Gastrocnemius medialis (tissue), 4 donors: ENCODE measurements at regions not wholly inside any gene's neighbourhood (a gene's known extent, or its start where the extent isn't known, plus 50 kb on each side); places are given as distances from the start of the nearest gene placed in this dataset.

Source experiments
- ATAC-seq, 2 donors: fragments of 150-250 bp; one replicate each; pipeline ENCODE4 v1.9.1; 2016
- DNase-seq, 2 donors: peaks; one replicate each; pipeline ENCODE4 v3.0.0-alpha.2; 2019
- H3K27ac ChIP-seq, 4 donors: fragments of 200-600 bp; sonication (generic); 1 replicate in 1 of 4; 2 replicates in 3 of 4; pipeline ENCODE4 v1.5.1; 2016 to 2018; ENCODE audit warnings: mild to moderate bottlenecking in 2 of 4, moderate library complexity in 1 of 4
- H3K27me3 ChIP-seq, 3 donors: fragments of 200-600 bp; sonication (generic) in 2 of 3; 1 replicate in 1 of 3; 2 replicates in 2 of 3; pipeline versions ENCODE4 v1.5.1 to v1.6.0; 2016 to 2019; ENCODE audit warnings: mild to moderate bottlenecking in 1 of 3, moderate library complexity in 1 of 3
- H3K36me3 ChIP-seq, 2 donors: fragments of 200-600 bp; sonication (generic) in 1 of 2; one replicate each; pipeline ENCODE4 v1.5.1; 2017 to 2018
- H3K4me1 ChIP-seq, 2 donors: fragments of 200-600 bp; sonication (generic) in 1 of 2; one replicate each; pipeline ENCODE4 v1.5.1; 2016 to 2017; ENCODE audit warnings: mild to moderate bottlenecking in 2 of 2
- H3K4me3 ChIP-seq, 4 donors: fragments of 200-600 bp; sonication (generic) in 3 of 4; 1 replicate in 1 of 4; 2 replicates in 3 of 4; pipeline ENCODE4 v1.5.1; 2016 to 2019; ENCODE audit warnings: mild to moderate bottlenecking in 2 of 4
- H3K9me3 ChIP-seq, 3 donors: fragments of 200-600 bp; sonication (generic) in 2 of 3; 1 replicate in 1 of 3; 2 replicates in 2 of 3; pipeline ENCODE4 v1.5.1; 2016 to 2019
- CTCF ChIP-seq, 5 experiments: fragments of 450-650 bp in 3 of 5; fragments of 200-600 bp in 2 of 5; sonication (generic) in 2 of 5; IDR thresholded peaks in 4 of 5; conservative IDR thresholded peaks in 1 of 5; 1 replicate in 4 of 5; 2 replicates in 1 of 5; pipeline ENCODE4 v1.5.1; 2016 to 2019; ENCODE audit warnings: antibody characterized with exemption in 5 of 5, mild to moderate bottlenecking in 3 of 5, moderate library complexity in 3 of 5
- POLR2A ChIP-seq, 2 donors: fragments of 450-650 bp; IDR thresholded peaks; one replicate each; pipeline ENCODE4 v1.6.1; 2017; ENCODE audit warnings: antibody characterized with exemption in 2 of 2, mild to moderate bottlenecking in 2 of 2, moderate library complexity in 2 of 2
- in situ Hi-C, 4 donors: fragments of 200-750 bp; cut with MboI; loops; one replicate each; pipeline versions ENCODE4 v1.15.0 to v1.8.0; 2017; ENCODE audit warnings: low sequenced_read_pairs in 4 of 4
- intact Hi-C: fragments of 100-400 bp; cut with DNase I; formaldehyde crosslinking; loops from one replicate; pipeline ENCODE4 v1.15.1; 2023; ENCODE audit warnings: low total_unique reads

- H3K4me1 ChIP-seq: no peaks in the 10 kb centered on the region
- H3K27me3 ChIP-seq: peaks cover 0 to 9% (median 8%) of the 10 kb centered on the region in 3 donors
- DNase-seq (no peak), ATAC-seq (no peak)
- H3K27ac ChIP-seq: no peak overlapping the region
- TF ChIP-seq CTCF (IDR thresholded peaks at IDR 0.05 in 4 of 5, conservative IDR thresholded peaks at IDR 0.05 in 1 of 5) (no peak), POLR2A (IDR thresholded peaks at IDR 0.05) (no peak)
- in situ Hi-C loops (no loop called here), intact Hi-C loops (no loop called here)
- no peaks in the 10 kb centered on the region for H3K9me3 ChIP-seq
- no peak overlapping the region for H3K4me3 ChIP-seq
- no peaks in the 10 kb centered on the region for H3K36me3 ChIP-seq
These were observed 58.4 kb upstream of the DIO3 start for GRCh38 chr14:101502761-101503392.

GRCh38 chr14:101503431-101504095, 57.7 kb upstream of the DIO3 start:
- no peak for ATAC-seq
- DNase-seq: no peak
- H3K27me3 ChIP-seq: peaks cover 0 to 8% (median 5%) of the 10 kb centered on the region in 3 donors

DNA sequence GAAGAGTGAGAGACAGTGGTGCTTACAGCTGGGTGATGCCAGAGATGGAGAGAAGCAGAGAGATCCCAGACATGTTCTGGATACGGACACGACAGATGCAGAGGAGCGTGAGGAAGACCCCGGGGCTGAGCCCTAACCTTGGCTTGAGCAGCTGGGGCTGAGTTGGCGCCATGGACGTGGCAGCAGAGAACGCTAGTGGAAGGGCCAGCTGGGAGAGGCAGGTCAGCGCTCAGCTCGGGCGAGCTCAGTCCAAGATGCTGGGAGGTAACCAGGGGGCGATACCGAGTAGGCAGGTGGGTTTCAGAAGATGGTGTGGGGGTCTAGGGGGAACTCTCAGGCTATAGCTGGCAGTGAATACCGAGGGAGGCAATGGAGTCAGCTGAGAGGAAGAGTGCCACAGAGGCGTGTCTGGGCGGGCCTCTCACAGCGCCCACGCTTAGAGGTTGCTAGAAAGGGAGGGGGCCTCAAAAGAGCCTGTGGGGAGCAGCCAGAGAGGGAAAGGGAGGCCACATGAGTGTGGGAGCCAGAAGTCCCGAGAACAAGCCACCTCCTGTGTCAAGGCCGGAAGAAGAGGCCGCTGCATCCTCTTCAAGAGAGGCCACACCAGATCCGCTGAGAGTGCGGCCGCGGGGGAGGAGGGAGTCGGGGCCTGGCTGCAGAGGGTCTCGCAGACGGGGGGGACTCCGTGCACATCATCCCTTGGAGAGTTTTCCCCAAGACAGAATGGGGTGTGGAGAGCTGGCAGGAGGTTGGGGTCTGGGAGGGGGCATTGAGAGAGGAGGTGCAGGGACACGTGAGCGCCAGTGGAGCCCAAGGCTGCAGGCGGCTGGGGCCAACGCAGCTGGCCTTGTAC, 57.0 kb upstream of the DIO3 start:
- no peaks in the 10 kb centered on the region for H3K9me3 ChIP-seq
- TF ChIP-seq CTCF (IDR thresholded peaks at IDR 0.05 in 4 of 5, conservative IDR thresholded peaks at IDR 0.05 in 1 of 5) (no peak), POLR2A (IDR thresholded peaks at IDR 0.05) (no peak)
- intact Hi-C loops (no loop called here), in situ Hi-C loops (no loop called here)
- peaks cover 0 to 8% (median 5%) of the 10 kb centered on the region in 3 donors for H3K27me3 ChIP-seq
- no peak for ATAC-seq
- H3K4me1 ChIP-seq: no peaks in the 10 kb centered on the region
- no peak overlapping the region for H3K4me3 ChIP-seq
- DNase-seq: no peak
- no peaks in the 10 kb centered on the region for H3K36me3 ChIP-seq
- H3K27ac ChIP-seq: no peak overlapping the region

More at GRCh38 chr14:101503431-101504095, 57.7 kb upstream of the DIO3 start:
- Histone ChIP-seq H3K36me3 (no peaks in the 10 kb centered on the region), H3K27ac (no peak overlapping the region), H3K4me1 (no peaks in the 10 kb centered on the region), H3K4me3 (no peak overlapping the region), H3K9me3 (no peaks in the 10 kb centered on the region)
- intact Hi-C loops: no loop called here
- TF ChIP-seq POLR2A (IDR thresholded peaks at IDR 0.05) (no peak), CTCF (IDR thresholded peaks at IDR 0.05 in 4 of 5, conservative IDR thresholded peaks at IDR 0.05 in 1 of 5) (no peak)
- in situ Hi-C loops: no loop called here

DNA sequence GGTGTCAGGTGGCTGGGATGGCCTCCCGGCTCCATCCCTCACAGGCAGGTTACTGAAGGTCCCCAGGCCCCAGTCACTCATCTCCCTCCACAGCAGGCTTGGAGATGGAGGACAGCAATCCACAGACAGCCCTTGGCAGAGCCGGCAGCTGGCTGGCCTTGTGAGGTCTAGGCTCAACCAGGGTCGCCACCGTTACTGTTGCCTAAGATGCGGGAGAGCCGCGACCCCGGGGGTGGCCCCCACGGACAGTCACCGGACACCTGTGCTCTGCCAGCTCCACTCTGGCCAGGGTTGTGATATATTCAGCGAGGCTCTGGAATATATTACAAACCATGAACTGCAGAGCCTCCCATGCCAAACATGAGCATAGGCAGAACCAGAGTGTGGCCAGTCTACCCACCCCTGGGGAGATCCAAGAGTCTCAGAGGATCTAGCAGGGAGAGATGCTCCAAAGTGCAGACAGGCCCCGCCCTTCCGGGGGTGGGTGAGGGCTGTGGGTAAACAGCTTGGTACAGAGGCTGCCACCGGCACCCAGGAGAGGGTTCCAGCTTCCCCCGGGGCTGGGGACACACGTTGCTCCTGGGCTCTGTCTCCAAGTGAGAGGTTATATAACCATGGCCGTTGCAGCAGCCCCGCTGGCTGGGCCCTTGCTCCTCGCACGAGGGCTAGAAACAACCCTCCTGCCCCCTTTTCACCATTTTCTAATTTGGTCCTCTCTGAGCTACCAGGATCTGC, 55.9 kb upstream of the DIO3 start:
- Histone ChIP-seq H3K27ac (no peak overlapping the region), H3K9me3 (no peaks in the 10 kb centered on the region), H3K4me3 (no peak overlapping the region), H3K27me3 (peaks cover 0 to 8% (median 5%) of the 10 kb centered on the region in 3 donors), H3K4me1 (no peaks in the 10 kb centered on the region), H3K36me3 (no peaks in the 10 kb centered on the region)
- intact Hi-C loops: no loop called here
- DNase-seq (no peak), ATAC-seq (no peak)
- in situ Hi-C loops: no loop called here
- TF ChIP-seq CTCF (IDR thresholded peaks at IDR 0.05 in 4 of 5, conservative IDR thresholded peaks at IDR 0.05 in 1 of 5) (no peak), POLR2A (IDR thresholded peaks at IDR 0.05) (no peak)
